ENCODE measurements at regions not wholly inside any gene's neighbourhood (a gene's known extent, or its start where the extent isn't known, plus 50 kb on each side); places are given as distances from the start of the nearest gene placed in this dataset.

GRCh38 chr2:196390243-196391148 is 219.1 kb upstream of the STK17B start:
- DNase-seq (ENCODE audit: low read depth, low spot score) = no peak

- no peak for DNase-seq (ENCODE audit: low read depth, low spot score)
These were observed 219.7 kb upstream of the STK17B start for GRCh38 chr2:196391149-196391479.

- no peak for DNase-seq (ENCODE audit: low read depth, low spot score)
These were observed 227.7 kb upstream of the STK17B start for GRCh38 chr2:196399096-196399495.

- DNase-seq (ENCODE audit: low read depth, low spot score) = no peak
These were observed 228.6 kb upstream of the STK17B start for GRCh38 chr2:196399722-196400691.

GRCh38 chr2:196403471-196403870 is 232.1 kb upstream of the STK17B start:
- DNase-seq (ENCODE audit: low read depth, low spot score) = no peak

- DNase-seq (ENCODE audit: low read depth, low spot score) = no peak
These were observed 232.9 kb upstream of the STK17B start for GRCh38 chr2:196404276-196404675.

GRCh38 chr2:196407675-196408264 is 231.7 kb upstream of the CCDC150 start:
- DNase-seq (ENCODE audit: low read depth, low spot score) = no peak

GRCh38 chr2:196409376-196409775 is 230.1 kb upstream of the CCDC150 start:
- no peak for DNase-seq (ENCODE audit: low read depth, low spot score)

GRCh38 chr2:196410008-196410407 is 229.5 kb upstream of the CCDC150 start:
- no peak for DNase-seq (ENCODE audit: low read depth, low spot score)

- no peak for DNase-seq (ENCODE audit: low read depth, low spot score)
These were observed 225.7 kb upstream of the CCDC150 start for GRCh38 chr2:196413821-196414274.

GRCh38 chr2:196415384-196415783 is 224.1 kb upstream of the CCDC150 start:
- no peak for DNase-seq (ENCODE audit: low read depth, low spot score)

- DNase-seq (ENCODE audit: low read depth, low spot score) = no peak
These were observed 219.4 kb upstream of the CCDC150 start for GRCh38 chr2:196420143-196420542.

- DNase-seq (ENCODE audit: low read depth, low spot score) = no peak
These were observed 217.6 kb upstream of the CCDC150 start for GRCh38 chr2:196421880-196422279.

- no peak for DNase-seq (ENCODE audit: low read depth, low spot score)
These were observed 217.2 kb upstream of the CCDC150 start for GRCh38 chr2:196422361-196422760.

- DNase-seq (ENCODE audit: low read depth, low spot score) = no peak
These were observed 213.4 kb upstream of the CCDC150 start for GRCh38 chr2:196426122-196426521.

- no peak for DNase-seq (ENCODE audit: low read depth, low spot score)
These were observed 211.4 kb upstream of the CCDC150 start for GRCh38 chr2:196427986-196428634.

GRCh38 chr2:196431076-196431475 is 208.4 kb upstream of the CCDC150 start:
- no peak for DNase-seq (ENCODE audit: low read depth, low spot score)

GRCh38 chr2:196431957-196432356 is 207.6 kb upstream of the CCDC150 start:
- DNase-seq (ENCODE audit: low read depth, low spot score) = peak; percentile 53

- no peak for DNase-seq (ENCODE audit: low read depth, low spot score)
These were observed 206.4 kb upstream of the CCDC150 start for GRCh38 chr2:196433116-196433515.

- DNase-seq (ENCODE audit: low read depth, low spot score) = no peak
These were observed 205.3 kb upstream of the CCDC150 start for GRCh38 chr2:196434217-196434616.

- DNase-seq (ENCODE audit: low read depth, low spot score) = no peak
These were observed 204.3 kb upstream of the CCDC150 start for GRCh38 chr2:196435189-196435588.

Measured in ELF-1 (cell line).